ENCODE measurements at regions not wholly inside any gene's neighbourhood (a gene's known extent, or its start where the extent isn't known, plus 50 kb on each side); places are given as distances from the start of the nearest gene placed in this dataset.

DNA sequence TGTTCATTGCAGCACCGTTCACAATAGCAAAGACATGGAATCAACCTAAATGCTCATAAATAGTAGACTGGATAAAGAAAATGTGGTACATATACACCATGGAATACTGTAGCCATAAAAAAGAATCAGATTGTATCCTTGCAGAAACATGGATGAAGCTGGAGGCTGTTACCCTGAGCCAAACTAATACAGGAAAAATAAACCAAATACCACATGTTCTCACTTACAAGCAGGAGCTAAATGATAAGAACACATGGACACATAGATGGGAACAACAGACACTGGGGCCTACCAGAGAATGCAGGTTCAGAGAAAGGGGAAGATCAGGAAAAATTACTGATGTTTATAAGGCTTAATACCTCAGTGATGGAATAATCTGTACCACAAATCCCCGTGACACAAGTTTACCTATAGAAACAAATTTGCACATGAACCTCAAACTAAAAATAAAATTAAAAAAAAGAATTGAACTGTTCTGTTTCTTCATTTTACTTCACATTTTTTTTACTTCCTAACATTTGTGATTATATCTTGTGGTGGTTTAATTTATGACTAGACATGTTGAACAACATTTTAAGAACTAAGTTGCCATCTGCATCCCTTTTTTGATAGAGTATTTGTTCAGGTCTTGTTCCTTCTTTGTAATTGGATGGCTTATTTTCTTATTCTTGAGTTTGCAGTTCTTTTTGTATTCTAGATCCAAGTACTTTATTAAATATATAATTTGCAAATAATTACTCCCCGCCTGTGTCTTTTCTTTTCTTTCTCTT is 835.2 kb downstream of the FSCB start:
- no peak for TF ChIP-seq CTCF (IDR thresholded peaks at IDR 0.05)
- TF ChIP-seq, protein P1, sequence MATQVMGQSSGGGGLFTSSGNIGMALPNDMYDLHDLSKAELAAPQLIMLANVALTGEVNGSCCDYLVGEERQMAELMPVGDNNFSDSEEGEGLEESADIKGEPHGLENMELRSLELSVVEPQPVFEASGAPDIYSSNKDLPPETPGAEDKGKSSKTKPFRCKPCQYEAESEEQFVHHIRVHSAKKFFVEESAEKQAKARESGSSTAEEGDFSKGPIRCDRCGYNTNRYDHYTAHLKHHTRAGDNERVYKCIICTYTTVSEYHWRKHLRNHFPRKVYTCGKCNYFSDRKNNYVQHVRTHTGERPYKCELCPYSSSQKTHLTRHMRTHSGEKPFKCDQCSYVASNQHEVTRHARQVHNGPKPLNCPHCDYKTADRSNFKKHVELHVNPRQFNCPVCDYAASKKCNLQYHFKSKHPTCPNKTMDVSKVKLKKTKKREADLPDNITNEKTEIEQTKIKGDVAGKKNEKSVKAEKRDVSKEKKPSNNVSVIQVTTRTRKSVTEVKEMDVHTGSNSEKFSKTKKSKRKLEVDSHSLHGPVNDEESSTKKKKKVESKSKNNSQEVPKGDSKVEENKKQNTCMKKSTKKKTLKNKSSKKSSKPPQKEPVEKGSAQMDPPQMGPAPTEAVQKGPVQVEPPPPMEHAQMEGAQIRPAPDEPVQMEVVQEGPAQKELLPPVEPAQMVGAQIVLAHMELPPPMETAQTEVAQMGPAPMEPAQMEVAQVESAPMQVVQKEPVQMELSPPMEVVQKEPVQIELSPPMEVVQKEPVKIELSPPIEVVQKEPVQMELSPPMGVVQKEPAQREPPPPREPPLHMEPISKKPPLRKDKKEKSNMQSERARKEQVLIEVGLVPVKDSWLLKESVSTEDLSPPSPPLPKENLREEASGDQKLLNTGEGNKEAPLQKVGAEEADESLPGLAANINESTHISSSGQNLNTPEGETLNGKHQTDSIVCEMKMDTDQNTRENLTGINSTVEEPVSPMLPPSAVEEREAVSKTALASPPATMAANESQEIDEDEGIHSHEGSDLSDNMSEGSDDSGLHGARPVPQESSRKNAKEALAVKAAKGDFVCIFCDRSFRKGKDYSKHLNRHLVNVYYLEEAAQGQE (IDR thresholded peaks at IDR 0.05; ENCODE audit: insufficient read depth in 1 of 2, low read depth in 2 of 2, low read length in 1 of 2), result no peak
- no peak for TF ChIP-seq POLR2AphosphoS5 (IDR thresholded peaks at IDR 0.05; ENCODE audit: low read depth, low read length)
- TF ChIP-seq TCF7L2 (IDR thresholded peaks at IDR 0.05; ENCODE audit: low read depth, low read length), result no peak

Measured in Panc1 (cell line).